ENCODE measurements at regions not wholly inside any gene's neighbourhood (a gene's known extent, or its start where the extent isn't known, plus 50 kb on each side); places are given as distances from the start of the nearest gene placed in this dataset.

GRCh38 chr5:105956456-105957196 is 1714.1 kb downstream of the EFNA5 start:
- TF ChIP-seq CTCF (IDR thresholded peaks at IDR 0.05) (no peak), EZH2 (IDR thresholded peaks at IDR 0.05; ENCODE audit: borderline replicate concordance, insufficient read depth, low read depth, low read length, poor library complexity, severe bottlenecking) (no peak)
